Stimulated activated CD4-positive, alpha-beta T cell treated with anti-CD3 and anti-CD28 coated beads, Interleukin-4, amount 100 ng/mL, for 24 hours (primary cell): ENCODE measurements at regions not wholly inside any gene's neighbourhood (a gene's known extent, or its start where the extent isn't known, plus 50 kb on each side); places are given as distances from the start of the nearest gene placed in this dataset.
"Not testable (repeated sequence)": the region's sequence is repeated elsewhere in the genome, so short reads cannot be mapped to it uniquely, and the experiment has no call there.

Source experiments
- DNase-seq: peaks from one replicate; pipeline ENCODE4 v3.0.0-alpha.2; 2020

DNA sequence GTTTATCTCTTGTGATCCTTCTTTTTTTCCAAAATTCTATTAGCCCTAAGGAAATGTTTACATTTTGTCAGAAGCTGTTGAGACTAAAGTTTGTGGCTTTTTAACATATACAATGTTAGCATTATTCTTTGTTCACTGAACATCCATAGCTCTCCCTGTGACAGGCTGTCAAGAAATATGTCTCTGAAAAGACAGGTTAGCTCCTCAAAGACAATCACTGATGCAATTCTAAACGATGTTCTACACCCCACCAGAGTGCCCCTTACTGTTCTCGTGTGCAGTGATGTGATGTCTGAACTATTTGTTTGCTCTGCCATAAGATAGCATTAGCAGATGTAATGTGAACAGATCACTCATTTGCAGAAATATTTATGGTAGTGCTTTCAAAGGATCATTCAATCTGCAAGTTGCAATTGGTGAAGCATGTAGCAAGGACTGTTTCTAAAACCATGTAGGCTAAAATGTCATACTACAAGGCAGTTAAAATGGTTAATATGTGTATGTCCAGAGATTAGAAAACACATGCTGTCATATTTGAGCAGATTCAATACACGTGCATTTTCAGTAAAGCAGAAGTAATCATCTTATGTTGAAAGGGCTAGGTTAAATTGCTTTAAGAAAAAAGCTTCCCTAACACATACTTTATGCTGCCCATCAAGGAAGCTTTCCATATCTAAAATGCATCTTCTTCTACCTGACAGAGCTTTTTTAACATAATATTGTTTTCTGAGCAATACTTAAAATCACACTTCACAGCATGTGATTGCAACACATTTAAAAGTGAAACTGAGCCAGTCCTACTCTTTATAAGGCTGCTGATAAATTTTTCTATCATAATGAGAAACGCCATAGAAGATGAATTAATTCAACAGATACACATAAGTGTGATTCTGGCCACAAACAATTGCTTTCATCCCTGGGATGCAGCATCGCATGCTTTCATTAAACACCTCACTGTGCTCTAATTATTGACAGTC, 285.7 kb upstream of the UBE2E3 start:
- DNase-seq = no peak

- DNase-seq = no peak
Measured at GRCh38 chr2:180692322-180692721, 288.1 kb upstream of the UBE2E3 start.

DNA sequence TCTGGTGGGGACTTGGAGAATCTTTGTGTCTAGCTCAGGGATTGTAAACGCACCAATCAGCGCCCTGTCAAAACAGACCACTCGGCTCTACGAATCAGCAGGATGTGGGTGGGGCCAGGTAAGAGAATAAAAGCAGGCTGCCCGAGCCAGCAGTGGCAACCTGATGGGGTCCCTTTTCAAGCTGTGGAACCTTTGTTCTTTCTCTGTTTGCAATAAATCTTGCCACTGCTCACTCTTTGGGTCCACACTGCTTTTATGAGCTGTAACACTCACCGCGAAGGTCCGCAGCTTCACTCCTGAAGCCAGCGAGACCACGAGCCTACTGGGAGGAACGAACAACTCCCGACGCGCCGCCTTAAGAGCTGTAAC, 288.6 kb upstream of the UBE2E3 start:
- DNase-seq = not testable (repeated sequence)

- DNase-seq = not testable (repeated sequence)
Measured at GRCh38 chr2:180691186-180691854, 289.1 kb upstream of the UBE2E3 start.

- no peak for DNase-seq
Measured at GRCh38 chr2:180690611-180691010, 289.8 kb upstream of the UBE2E3 start.

- DNase-seq = no peak
Measured at GRCh38 chr2:180682871-180683270, 297.5 kb upstream of the UBE2E3 start.

DNA sequence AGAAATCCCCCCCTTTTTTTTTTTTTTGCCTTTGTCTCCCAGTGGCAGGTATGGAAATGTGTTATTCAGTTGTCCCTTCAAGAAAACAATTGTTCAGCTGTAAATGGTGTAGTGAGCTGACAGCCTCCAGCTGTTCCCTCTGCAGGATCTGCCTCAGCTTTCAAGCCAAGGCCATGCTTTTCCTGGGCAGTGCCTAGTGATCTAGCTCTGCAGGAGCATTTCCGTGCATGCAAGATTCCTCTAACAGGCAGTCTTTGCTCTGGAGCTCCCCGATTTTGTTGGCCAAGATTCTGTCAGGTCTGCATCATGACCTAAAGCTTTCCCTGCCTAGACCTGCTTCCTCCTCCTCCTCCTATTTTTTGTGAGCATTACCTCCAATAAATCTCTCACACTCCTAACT, 300.7 kb upstream of the UBE2E3 start:
- DNase-seq = no peak

DNA sequence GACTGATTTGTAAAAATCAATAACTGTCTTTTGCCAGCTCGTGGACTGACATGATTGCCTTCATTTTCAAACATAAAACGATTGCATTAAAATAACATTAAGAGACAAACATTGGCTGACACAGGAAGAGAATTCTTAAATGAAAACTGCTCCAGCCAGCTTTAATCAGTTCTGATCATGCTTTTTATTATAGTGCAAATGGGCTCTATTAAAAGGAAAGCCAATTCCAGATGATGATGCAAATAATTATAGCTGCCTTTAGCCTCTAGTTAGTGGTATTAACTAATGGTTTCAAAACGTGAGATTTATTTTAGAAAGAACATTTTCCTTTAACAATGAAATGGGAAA, 301.8 kb upstream of the UBE2E3 start:
- DNase-seq = no peak

DNA sequence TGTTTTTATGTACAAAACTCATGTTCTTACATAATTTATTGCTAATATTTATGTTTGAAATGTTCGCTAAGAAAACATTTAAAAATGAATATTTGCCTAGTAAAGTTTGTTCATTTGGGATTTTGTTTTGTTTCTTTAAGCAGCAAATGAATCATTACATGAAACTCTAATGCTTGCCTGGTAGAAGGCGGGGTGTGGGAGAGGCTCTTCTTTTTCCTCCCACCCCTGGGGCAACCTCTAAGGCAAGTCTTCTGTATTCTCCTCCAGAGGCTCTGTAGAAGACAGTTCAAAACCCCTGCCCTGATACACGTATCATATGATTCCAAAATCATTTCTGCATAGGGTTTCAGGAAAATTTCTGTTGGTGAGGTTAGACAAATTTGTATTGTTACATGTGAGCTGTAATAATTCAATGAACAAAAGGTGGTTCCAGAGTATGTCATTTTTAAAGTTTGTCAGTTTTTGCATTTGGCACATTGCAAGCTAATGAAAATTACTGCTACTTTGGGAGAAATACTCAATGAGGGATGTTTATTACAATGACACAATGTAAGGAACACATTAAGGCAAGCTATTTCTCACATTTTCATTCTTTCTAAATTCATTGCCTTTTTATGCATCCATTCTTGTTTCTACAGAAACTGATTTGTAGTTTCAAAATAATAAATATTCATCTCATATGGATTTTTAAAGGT, 302.3 kb upstream of the UBE2E3 start:
- no peak for DNase-seq

GRCh38 chr2:180677200-180677599, 303.2 kb upstream of the UBE2E3 start:
- no peak for DNase-seq

DNA sequence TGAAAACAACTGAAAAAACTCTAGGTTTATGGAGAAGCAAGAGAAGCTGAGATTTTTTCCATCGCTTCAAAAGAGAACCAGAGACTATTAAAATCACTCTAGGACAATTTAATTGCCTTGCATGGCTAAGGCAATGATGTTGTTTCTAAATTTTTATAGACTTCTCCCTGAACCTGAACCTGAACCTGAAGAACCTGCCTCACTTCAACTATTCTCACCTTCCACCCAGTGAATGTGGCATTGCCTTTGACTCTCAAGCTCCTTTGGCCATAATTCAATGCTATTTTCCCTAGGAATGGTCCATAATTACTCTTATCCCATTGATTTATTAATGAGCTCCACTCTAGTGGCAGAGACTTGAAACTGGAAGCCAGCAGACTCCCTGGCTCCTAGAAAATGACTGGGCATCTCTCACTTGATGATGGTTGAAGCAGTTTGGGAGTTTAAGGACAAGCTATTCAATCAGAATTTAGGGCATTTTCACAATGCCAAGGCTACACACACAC, 303.8 kb upstream of the UBE2E3 start:
- no peak for DNase-seq

DNA sequence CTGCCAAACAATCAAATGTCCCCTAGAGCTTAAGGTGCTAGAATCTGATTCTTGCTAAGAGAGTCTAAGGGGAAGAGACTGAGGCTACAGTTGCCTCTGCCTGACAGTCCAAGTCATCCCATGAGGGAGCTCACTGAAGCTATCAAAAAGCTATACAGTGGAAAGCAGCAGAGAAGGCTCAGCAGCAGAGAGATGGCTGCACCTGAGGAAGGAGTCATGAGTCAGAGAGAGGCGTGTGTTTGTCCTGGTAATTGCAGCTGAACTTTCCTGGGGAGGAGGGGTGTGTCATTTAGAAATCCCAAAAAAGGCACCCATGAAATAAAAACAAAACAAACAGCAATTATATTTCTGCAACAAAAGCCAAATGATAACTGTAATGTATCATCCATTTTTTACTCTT, 305.2 kb upstream of the UBE2E3 start:
- no peak for DNase-seq

DNA sequence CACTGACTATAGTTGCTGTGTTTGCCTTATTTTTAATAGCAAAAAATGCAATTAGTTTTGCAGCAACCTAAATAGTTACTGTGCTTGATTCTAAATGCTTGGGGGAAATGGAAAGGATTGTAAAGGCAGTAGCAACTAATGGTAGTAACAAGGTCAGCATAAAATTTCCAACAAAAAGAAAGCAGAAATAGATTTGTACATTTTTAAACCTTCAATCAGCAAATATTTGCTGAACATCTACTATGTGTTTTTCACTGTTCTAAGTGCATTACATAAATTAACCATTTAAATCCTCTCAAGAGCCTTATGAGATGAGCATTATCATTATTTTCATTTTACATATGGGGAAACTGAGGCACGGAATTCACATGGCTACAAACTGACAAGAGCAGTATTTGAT, 308.0 kb upstream of the UBE2E3 start:
- DNase-seq = no peak

DNA sequence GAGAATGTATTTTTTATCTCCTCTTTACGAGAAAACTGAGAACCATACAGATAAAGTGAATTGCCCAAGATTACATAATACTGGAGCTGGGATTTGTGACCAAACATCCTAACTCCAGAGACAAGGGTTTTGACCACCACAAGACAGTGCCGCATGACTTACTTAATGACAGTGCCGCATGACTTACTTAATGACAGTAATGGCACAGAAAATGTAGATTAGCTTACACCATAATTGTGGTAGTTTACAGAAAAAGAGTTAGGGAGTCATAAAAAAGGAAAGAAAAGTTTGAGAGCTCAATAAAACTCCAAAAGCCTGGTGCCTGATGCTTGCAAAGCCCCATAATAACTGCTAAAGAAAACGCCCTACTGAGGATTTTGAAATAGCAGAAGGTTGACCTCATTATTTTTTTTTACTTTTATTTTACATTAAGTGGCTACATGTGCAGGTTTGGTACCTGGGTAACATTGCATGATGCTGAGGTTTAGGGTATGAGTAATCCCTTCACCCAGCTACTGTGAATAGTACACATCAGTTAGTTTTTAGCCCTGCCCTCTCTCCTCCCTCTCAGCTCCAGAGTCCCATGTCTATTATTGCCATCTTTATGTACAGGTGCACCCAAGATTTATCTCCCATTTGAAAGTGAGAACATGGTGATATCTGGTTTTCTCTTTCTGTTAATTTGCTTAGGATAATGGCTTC, 310.0 kb upstream of the UBE2E3 start:
- DNase-seq = no peak

DNA sequence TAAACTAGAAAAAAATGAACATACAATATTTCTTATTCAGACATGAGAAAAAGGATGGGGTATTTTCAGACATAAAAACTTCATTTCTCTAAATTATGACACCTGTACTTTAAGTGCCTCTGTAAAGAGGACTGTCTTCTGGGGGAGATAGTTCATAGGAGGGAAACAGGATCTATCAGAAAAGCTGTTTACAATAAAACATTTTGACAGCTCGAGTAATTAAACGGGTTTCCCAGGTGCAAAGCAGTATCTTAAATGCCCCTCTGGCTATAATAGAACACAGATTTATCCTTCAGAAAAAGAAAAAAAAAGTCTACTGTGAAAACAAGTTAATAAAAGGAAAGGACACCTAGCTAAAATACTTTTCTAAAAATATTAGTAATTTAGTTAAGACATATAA, 311.4 kb upstream of the UBE2E3 start:
- DNase-seq = no peak

DNA sequence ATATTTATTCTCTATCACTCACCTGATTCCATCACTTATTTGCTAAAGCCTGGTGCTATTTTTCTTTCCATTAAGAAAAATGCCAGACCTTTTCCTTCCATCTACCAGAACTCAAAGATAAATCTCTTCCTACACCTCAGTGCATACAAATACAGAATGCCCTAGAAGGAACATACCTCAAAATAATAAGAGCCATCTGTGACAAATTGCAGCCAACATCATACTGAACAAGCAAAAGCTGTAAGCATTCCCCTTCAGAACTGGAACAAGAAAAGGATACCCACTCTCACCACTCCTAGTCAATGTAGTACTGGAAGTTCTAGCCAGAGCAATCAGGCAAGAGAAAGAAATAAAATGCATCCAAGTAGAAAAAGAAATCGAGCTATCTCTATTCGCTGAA, 315.9 kb upstream of the UBE2E3 start:
- DNase-seq = no peak

GRCh38 chr2:180662941-180663471, 317.4 kb upstream of the UBE2E3 start:
- no peak for DNase-seq

- DNase-seq = no peak
Measured at GRCh38 chr2:180662521-180662920, 317.9 kb upstream of the UBE2E3 start.

DNA sequence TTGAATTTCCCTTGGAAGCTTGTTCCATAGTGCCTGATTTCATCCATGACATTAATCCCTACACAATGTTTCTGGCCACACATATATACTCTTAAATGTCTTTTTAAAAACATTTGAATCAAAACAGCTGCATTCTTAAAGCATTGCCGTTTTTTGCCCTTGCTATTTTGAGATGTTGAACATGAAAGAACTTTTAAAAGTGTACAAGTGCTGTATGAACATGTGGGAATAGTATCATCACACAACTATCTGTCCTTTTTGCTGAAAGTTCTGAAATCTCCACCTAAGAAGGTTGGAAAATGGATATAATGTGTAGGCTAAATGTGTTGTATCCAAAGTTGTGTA, 318.7 kb upstream of the UBE2E3 start:
- no peak for DNase-seq

DNA sequence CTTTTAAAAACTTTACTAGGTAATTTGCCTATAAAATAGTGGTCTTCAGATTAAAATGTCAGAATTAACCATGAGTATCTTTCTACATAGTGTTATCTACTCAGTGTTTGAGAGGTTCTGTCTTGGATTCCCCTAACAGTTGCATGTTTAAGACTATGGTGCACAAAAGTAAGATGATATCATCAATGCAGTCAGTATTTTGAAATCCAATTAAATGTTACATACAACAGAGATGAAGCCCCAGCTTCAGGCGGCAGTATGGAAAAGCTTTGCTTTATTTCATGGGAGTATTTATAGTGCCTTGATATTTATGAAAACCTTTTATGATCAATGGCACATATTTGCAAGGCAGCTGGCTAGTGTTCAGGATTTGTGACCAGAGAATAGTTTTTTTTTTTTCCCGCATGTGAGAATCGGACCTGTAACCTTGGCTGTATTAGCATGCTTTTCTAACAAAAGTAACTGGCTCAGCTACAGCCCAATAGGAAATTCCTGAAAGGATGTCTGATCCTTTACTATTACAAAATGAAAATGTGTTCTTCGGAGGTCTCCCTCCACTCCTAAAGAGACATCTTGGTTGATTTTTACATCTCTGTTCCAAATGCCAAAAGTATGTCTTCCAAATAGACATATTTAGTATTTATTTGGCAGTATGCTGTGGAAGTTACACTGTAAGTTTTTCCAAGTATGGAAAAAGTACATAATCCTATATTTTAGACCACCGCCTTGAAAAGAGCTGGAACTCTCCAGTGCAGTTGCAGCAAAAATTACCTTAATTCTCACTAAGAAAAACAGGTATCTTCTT, 319.3 kb upstream of the UBE2E3 start:
- DNase-seq = no peak

GRCh38 chr2:180660207-180660606, 320.2 kb upstream of the UBE2E3 start:
- no peak for DNase-seq

DNA sequence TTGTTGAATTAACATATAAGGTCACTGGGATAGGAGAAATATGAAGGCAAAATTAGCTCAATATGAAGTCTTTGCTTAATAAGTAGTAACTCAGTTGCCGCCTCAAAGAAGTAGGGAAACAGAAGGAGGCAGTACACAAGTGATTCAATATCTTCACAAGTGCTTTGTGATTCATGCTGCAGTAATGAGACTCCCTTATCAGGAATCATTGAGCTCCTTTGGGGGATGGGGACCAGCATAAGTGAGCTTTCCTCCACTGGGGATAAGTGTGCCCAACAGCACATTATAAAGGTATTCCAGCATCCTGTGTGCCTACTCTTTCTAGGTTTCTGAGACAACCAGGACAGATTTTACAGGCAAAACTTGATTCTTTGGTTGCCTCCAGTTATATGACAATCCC, 323.4 kb upstream of the UBE2E3 start:
- DNase-seq = no peak
